ENCODE measurements at regions not wholly inside any gene's neighbourhood (a gene's known extent, or its start where the extent isn't known, plus 50 kb on each side); places are given as distances from the start of the nearest gene placed in this dataset.

DNA sequence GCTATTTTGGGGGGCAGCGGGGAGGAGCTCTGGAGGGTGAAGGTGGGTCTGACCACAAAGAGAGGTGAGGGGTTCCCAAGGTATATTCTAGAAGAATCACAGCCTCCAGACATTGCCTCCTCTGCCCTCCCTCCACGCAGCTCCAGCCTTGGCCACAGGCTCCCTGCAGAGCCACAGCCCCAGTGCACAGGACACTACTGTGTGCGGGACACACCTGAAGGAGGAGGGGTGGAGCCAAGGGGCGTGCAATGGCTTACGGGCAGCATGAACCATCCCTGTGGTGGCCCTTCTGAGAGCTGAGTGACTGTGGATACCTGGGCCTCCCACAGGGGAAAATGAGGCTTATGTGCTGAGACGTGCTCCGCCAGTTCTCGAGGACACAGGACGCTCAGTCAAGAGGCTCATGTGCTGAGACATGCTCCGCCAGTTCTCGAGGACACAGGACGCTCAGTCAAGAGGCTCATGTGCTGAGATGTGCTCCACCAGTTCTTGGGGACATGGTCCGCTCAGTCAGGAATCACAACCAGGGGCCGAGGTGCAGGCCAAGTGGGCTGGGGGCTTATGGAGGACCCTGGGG lies 417.3 kb downstream of the SHANK2 start:
- Histone ChIP-seq H3K27ac (ENCODE audit: low read depth, low read length) (no peak overlapping the region), H3K4me3 (ENCODE audit: insufficient read depth, low read depth, low read length) (no peak overlapping the region), H2AFZ (ENCODE audit: low read depth, low read length) (no peak overlapping the region), H3K4me1 (ENCODE audit: insufficient read depth, low read length) (no peaks in the 10 kb centered on the region), H3K79me2 (ENCODE audit: insufficient read depth, low read length) (no peaks in the 10 kb centered on the region), H4K20me1 (ENCODE audit: insufficient read depth, low read length) (no peaks in the 10 kb centered on the region), H3K36me3 (ENCODE audit: insufficient read depth, low read length) (no peaks in the 10 kb centered on the region), H3K9me3 (ENCODE audit: insufficient read depth, low read depth, low read length) (no peaks in the 10 kb centered on the region), H3K4me2 (ENCODE audit: low read length) (no peak overlapping the region), H3K27me3 (ENCODE audit: insufficient read depth, low read length) (peaks cover 2% of the 10 kb centered on the region), H3K9ac (ENCODE audit: low read length) (no peak overlapping the region)
- H3K36me3 Mint-ChIP-seq (ENCODE audit: low read depth, unreplicated experiment), result no peaks in the 10 kb centered on the region
- H3K9me3 Mint-ChIP-seq (ENCODE audit: unreplicated experiment), result peaks cover 7% of the 10 kb centered on the region
- no peak overlapping the region for H3K27ac Mint-ChIP-seq (ENCODE audit: unreplicated experiment)
- FAIRE-seq (no peak), DNase-seq (ENCODE audit: low read depth) (no peak)
- TF ChIP-seq EZH2 (IDR thresholded peaks at IDR 0.05; ENCODE audit: insufficient read depth, low read length), result no peak
- TF ChIP-seq, protein P1, sequence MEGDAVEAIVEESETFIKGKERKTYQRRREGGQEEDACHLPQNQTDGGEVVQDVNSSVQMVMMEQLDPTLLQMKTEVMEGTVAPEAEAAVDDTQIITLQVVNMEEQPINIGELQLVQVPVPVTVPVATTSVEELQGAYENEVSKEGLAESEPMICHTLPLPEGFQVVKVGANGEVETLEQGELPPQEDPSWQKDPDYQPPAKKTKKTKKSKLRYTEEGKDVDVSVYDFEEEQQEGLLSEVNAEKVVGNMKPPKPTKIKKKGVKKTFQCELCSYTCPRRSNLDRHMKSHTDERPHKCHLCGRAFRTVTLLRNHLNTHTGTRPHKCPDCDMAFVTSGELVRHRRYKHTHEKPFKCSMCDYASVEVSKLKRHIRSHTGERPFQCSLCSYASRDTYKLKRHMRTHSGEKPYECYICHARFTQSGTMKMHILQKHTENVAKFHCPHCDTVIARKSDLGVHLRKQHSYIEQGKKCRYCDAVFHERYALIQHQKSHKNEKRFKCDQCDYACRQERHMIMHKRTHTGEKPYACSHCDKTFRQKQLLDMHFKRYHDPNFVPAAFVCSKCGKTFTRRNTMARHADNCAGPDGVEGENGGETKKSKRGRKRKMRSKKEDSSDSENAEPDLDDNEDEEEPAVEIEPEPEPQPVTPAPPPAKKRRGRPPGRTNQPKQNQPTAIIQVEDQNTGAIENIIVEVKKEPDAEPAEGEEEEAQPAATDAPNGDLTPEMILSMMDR (IDR thresholded peaks at IDR 0.05; ENCODE audit: insufficient read depth, low read depth, low read length), result no peak
- H3K27me3 Mint-ChIP-seq (ENCODE audit: low read depth, unreplicated experiment), result peaks cover 25% of the 10 kb centered on the region
- H3K4me1 Mint-ChIP-seq (ENCODE audit: low read depth, unreplicated experiment), result no peaks in the 10 kb centered on the region
- no peak overlapping the region for H3K4me3 Mint-ChIP-seq (ENCODE audit: unreplicated experiment)

DNA sequence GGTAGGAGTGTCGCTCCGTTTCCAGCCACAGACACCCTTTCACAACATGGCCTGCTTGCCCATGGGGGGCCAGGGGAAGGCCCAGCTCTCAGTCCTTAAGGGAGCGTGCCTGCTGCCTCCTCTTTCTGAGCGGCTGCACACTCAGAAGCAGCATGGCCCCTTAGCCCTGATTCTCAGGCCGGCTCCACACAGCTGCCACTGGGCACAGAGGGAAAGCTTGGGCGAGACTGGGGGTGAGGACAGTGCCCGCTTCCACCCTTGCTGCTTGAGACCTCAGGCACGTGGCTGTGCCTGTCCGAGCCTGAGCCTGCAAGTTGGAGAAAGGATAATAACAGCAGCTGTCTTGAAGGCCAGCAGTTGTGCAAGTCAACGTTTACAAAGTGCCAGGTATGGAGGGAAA lies 416.3 kb downstream of the SHANK2 start:
- no peaks in the 10 kb centered on the region for H3K4me1 ChIP-seq (ENCODE audit: insufficient read depth, low read length)

DNA sequence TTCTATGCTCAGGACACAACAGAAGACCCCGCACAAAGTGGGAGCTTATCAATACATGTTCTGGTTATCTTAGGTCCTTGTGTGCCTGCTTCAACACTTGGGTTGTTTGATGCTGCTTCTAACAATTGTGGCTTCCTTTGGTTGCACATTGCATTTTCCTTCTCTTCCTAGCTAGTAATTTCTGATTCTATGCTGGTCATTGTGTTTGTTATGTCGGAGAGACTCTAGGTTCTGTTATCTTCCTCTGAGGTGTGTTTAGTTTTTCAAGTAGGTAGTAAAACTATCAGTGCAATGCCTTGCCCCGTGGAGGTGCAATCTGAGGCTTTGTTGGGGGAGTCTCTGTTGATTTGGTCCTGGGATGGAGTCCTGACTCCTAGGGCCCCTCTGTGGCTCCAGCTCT lies 414.2 kb downstream of the SHANK2 start:
- no peaks in the 10 kb centered on the region for H3K9me3 ChIP-seq (ENCODE audit: insufficient read depth, low read depth, low read length)
- H3K4me1 ChIP-seq (ENCODE audit: insufficient read depth, low read length), result no peaks in the 10 kb centered on the region

More for the DNA sequence above, 416.3 kb downstream of the SHANK2 start:
- Mint-ChIP-seq H3K27me3 (ENCODE audit: low read depth, unreplicated experiment) (peaks cover 22% of the 10 kb centered on the region), H3K4me1 (ENCODE audit: low read depth, unreplicated experiment) (no peaks in the 10 kb centered on the region), H3K9me3 (ENCODE audit: unreplicated experiment) (peaks cover 7% of the 10 kb centered on the region), H3K4me3 (ENCODE audit: unreplicated experiment) (no peak overlapping the region), H3K36me3 (ENCODE audit: low read depth, unreplicated experiment) (no peaks in the 10 kb centered on the region), H3K27ac (ENCODE audit: unreplicated experiment) (no peak overlapping the region)
- DNase-seq (ENCODE audit: low read depth) (no peak), FAIRE-seq (no peak)
- no peak for TF ChIP-seq EZH2 (IDR thresholded peaks at IDR 0.05; ENCODE audit: insufficient read depth, low read length)
- TF ChIP-seq, protein P1 (IDR thresholded peaks at IDR 0.05; ENCODE audit: insufficient read depth, low read depth, low read length), result no peak
- no peak overlapping the region for H2AFZ ChIP-seq (ENCODE audit: low read depth, low read length)
- no peaks in the 10 kb centered on the region for H4K20me1 ChIP-seq (ENCODE audit: insufficient read depth, low read length)
- no peak overlapping the region for H3K4me2 ChIP-seq (ENCODE audit: low read length)
- H3K27me3 ChIP-seq (ENCODE audit: insufficient read depth, low read length), result peaks cover 2% of the 10 kb centered on the region
- no peaks in the 10 kb centered on the region for H3K9me3 ChIP-seq (ENCODE audit: insufficient read depth, low read depth, low read length)
- H3K79me2 ChIP-seq (ENCODE audit: insufficient read depth, low read length), result no peaks in the 10 kb centered on the region
- H3K9ac ChIP-seq (ENCODE audit: low read length), result no peak overlapping the region
- no peaks in the 10 kb centered on the region for H3K36me3 ChIP-seq (ENCODE audit: insufficient read depth, low read length)
- no peak overlapping the region for H3K4me3 ChIP-seq (ENCODE audit: insufficient read depth, low read depth, low read length)
- no peak overlapping the region for H3K27ac ChIP-seq (ENCODE audit: low read depth, low read length)

More for the DNA sequence above, 414.2 kb downstream of the SHANK2 start:
- Mint-ChIP-seq H3K27me3 (ENCODE audit: low read depth, unreplicated experiment) (peaks cover 13% of the 10 kb centered on the region), H3K9me3 (ENCODE audit: unreplicated experiment) (peaks cover 7% of the 10 kb centered on the region), H3K36me3 (ENCODE audit: low read depth, unreplicated experiment) (no peaks in the 10 kb centered on the region), H3K4me3 (ENCODE audit: unreplicated experiment) (no peak overlapping the region), H3K27ac (ENCODE audit: unreplicated experiment) (no peak overlapping the region), H3K4me1 (ENCODE audit: low read depth, unreplicated experiment) (no peaks in the 10 kb centered on the region)
- FAIRE-seq (no peak), DNase-seq (ENCODE audit: low read depth) (no peak)
- TF ChIP-seq, protein P1 (IDR thresholded peaks at IDR 0.05; ENCODE audit: insufficient read depth, low read depth, low read length), result no peak
- TF ChIP-seq EZH2 (IDR thresholded peaks at IDR 0.05; ENCODE audit: insufficient read depth, low read length), result no peak
- no peak overlapping the region for H3K4me3 ChIP-seq (ENCODE audit: insufficient read depth, low read depth, low read length)
- H2AFZ ChIP-seq (ENCODE audit: low read depth, low read length), result no peak overlapping the region
- H3K27ac ChIP-seq (ENCODE audit: low read depth, low read length), result no peak overlapping the region
- H3K4me2 ChIP-seq (ENCODE audit: low read length), result no peak overlapping the region
- no peaks in the 10 kb centered on the region for H3K36me3 ChIP-seq (ENCODE audit: insufficient read depth, low read length)
- H3K27me3 ChIP-seq (ENCODE audit: insufficient read depth, low read length), result no peaks in the 10 kb centered on the region
- H4K20me1 ChIP-seq (ENCODE audit: insufficient read depth, low read length), result no peaks in the 10 kb centered on the region
- H3K9ac ChIP-seq (ENCODE audit: low read length), result no peak overlapping the region
- H3K79me2 ChIP-seq (ENCODE audit: insufficient read depth, low read length), result no peaks in the 10 kb centered on the region
